Ovary (tissue), 7 donors: ENCODE measurements at regions not wholly inside any gene's neighbourhood (a gene's known extent, or its start where the extent isn't known, plus 50 kb on each side); places are given as distances from the start of the nearest gene placed in this dataset.

Experiments
- DNase-seq, 5 donors: peaks; one replicate each; pipeline ENCODE4 v3.0.0-alpha.2; 2019 to 2020
- H3K27ac ChIP-seq, 2 donors: fragments of 200-600 bp; one replicate each; pipeline versions ENCODE4 v1.5.1 to v1.8.0; 2019 to 2022
- H3K27me3 ChIP-seq: fragments of 200-600 bp; one replicate; pipeline ENCODE4 v1.8.0; 2022
- H3K36me3 ChIP-seq: fragments of 200-600 bp; sonication (generic); one replicate; pipeline ENCODE4 v1.5.1; 2019
- H3K4me1 ChIP-seq: one replicate; pipeline ENCODE4 v1.8.1; 2013; ENCODE audit warnings: mild to moderate bottlenecking, moderate library complexity; ENCODE audit not compliant: insufficient read depth
- H3K4me3 ChIP-seq: fragments of 200-600 bp; sonication (generic); one replicate; pipeline ENCODE4 v1.5.1; 2017
- H3K9me3 ChIP-seq, 2 donors: fragments of 200-600 bp in 1 of 2; sonication (generic) in 1 of 2; one replicate each; pipeline versions ENCODE4 v1.5.1 to v1.8.1; 2013 to 2019; ENCODE audit warnings: mild to moderate bottlenecking in 1 of 2, moderate library complexity in 1 of 2
- EP300 ChIP-seq: sonication (generic); formaldehyde crosslinking; IDR thresholded peaks from one replicate; pipeline ENCODE4 v1.6.1; 2017; ENCODE audit warnings: antibody characterized with exemption
- POLR2A ChIP-seq: fragments of 450-650 bp; IDR thresholded peaks from one replicate; pipeline ENCODE4 v1.6.1; 2017; ENCODE audit warnings: antibody characterized with exemption, mild to moderate bottlenecking, moderate library complexity
- WGBS, 3 donors: extraction: QIAGEN DNeasy Blood & Tissue Kit in 1 of 3; methylation state at CpG; one replicate each; pipeline versions ENCODE4 v1.1.5 to v1.1.7; 2013 to 2017; 5-methylcytosine and 5-hydroxymethylcytosine counted together
- intact Hi-C, 4 donors: fragments of 100-400 bp; cut with DNase I; formaldehyde crosslinking; loops; one replicate each; pipeline versions ENCODE4 v1.11.0 to v1.15.1; 2022 to 2023
- TF ChIP-seq, protein P1 (sequence below), 3 donors: fragments of 450-650 bp in 2 of 3; fragments of 200-600 bp in 1 of 3; IDR thresholded peaks; one replicate each; pipeline versions ENCODE4 v1.5.1 to v1.8.0; 2016 to 2022; ENCODE audit warnings: antibody characterized with exemption in 3 of 3, mild to moderate bottlenecking in 1 of 3
- donor health status: DM: no; HTN: no; CAD: no; lungs with moderate emphysema.
- donor health status: DM: no; HTN: no; CAD: no.
- donor health status: Bipolar disorder and iron deficiency.
- donor health status: DM: no; HTN: no; CAD: no.
- donor health status: DM: yes; HTN: yes; CAD: no.

- H3K36me3 ChIP-seq: no peaks in the 10 kb centered on the region
- TF ChIP-seq EP300 (no peak), POLR2A (no peak)
- TF ChIP-seq, protein P1, sequence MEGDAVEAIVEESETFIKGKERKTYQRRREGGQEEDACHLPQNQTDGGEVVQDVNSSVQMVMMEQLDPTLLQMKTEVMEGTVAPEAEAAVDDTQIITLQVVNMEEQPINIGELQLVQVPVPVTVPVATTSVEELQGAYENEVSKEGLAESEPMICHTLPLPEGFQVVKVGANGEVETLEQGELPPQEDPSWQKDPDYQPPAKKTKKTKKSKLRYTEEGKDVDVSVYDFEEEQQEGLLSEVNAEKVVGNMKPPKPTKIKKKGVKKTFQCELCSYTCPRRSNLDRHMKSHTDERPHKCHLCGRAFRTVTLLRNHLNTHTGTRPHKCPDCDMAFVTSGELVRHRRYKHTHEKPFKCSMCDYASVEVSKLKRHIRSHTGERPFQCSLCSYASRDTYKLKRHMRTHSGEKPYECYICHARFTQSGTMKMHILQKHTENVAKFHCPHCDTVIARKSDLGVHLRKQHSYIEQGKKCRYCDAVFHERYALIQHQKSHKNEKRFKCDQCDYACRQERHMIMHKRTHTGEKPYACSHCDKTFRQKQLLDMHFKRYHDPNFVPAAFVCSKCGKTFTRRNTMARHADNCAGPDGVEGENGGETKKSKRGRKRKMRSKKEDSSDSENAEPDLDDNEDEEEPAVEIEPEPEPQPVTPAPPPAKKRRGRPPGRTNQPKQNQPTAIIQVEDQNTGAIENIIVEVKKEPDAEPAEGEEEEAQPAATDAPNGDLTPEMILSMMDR (IDR thresholded peaks at IDR 0.05): no peak
- intact Hi-C loops: no loop called here
- H3K27me3 ChIP-seq: no peaks in the 10 kb centered on the region
- no peaks in the 10 kb centered on the region for H3K9me3 ChIP-seq
- H3K4me3 ChIP-seq: no peak overlapping the region
- DNase-seq: no peak
- no peak overlapping the region for H3K27ac ChIP-seq
- no peaks in the 10 kb centered on the region for H3K4me1 ChIP-seq
- 85 to 90% (median 87%) methylated on average over 1 of the region's 1 CpG for WGBS, 3 donors
Measured at GRCh38 chr5:163877865-163878264, 372.4 kb downstream of the MAT2B start.

GRCh38 chr5:163878490-163878889 lies 373.1 kb downstream of the MAT2B start:
- no peaks in the 10 kb centered on the region for H3K9me3 ChIP-seq
- TF ChIP-seq POLR2A (no peak), EP300 (no peak)
- TF ChIP-seq, protein P1 (IDR thresholded peaks at IDR 0.05): no peak
- intact Hi-C loops: no loop called here
- H3K27ac ChIP-seq: no peak overlapping the region
- H3K36me3 ChIP-seq: no peaks in the 10 kb centered on the region
- 90 to 97% (median 91%) methylated on average over 1 of the region's 1 CpG for WGBS, 3 donors
- no peak for DNase-seq
- no peak overlapping the region for H3K4me3 ChIP-seq
- H3K4me1 ChIP-seq: no peaks in the 10 kb centered on the region
- H3K27me3 ChIP-seq: no peaks in the 10 kb centered on the region

DNA sequence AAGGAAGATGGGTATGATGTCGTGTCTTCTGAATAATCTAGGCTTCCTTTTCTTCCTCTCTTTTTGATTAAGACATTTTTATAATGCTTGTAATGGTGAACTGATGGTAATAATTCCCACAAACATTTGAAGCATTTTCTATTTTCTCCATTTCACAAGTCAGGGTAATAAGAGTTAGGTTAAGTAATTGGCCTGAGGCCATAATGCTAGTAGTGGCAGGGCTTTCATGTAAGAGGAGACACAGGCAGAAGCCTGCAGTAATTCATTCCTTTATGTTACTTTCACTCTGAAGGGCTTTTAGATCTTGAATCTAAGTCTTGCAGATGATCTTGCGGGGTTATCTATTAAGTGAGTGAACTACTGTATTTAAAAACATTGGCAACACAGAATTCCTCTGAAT lies 374.9 kb downstream of the MAT2B start:
- 74 to 82% (median 82%) methylated on average over 2 of the region's 2 CpGs for WGBS, 3 donors
- TF ChIP-seq, protein P1 (IDR thresholded peaks at IDR 0.05): no peak
- TF ChIP-seq EP300 (no peak), POLR2A (no peak)
- H3K9me3 ChIP-seq: no peaks in the 10 kb centered on the region

GRCh38 chr5:163885117-163885516 lies 379.7 kb downstream of the MAT2B start:
- WGBS, 3 donors: 50 to 69% (median 55%) methylated on average over 2 of the region's 2 CpGs
- no peak overlapping the region for H3K27ac ChIP-seq
- no peak overlapping the region for H3K4me3 ChIP-seq
- intact Hi-C loops: no loop called here
- H3K27me3 ChIP-seq: no peaks in the 10 kb centered on the region
- H3K36me3 ChIP-seq: no peaks in the 10 kb centered on the region
- DNase-seq: no peak
- H3K4me1 ChIP-seq: no peaks in the 10 kb centered on the region
- TF ChIP-seq, protein P1 (IDR thresholded peaks at IDR 0.05): no peak
- TF ChIP-seq POLR2A (no peak), EP300 (no peak)
- no peaks in the 10 kb centered on the region for H3K9me3 ChIP-seq

More for the DNA sequence above, 374.9 kb downstream of the MAT2B start:
- Histone ChIP-seq H3K27me3 (no peaks in the 10 kb centered on the region), H3K36me3 (no peaks in the 10 kb centered on the region), H3K4me1 (no peaks in the 10 kb centered on the region), H3K27ac (no peak overlapping the region), H3K4me3 (no peak overlapping the region)
- intact Hi-C loops: no loop called here
- no peak for DNase-seq

DNA sequence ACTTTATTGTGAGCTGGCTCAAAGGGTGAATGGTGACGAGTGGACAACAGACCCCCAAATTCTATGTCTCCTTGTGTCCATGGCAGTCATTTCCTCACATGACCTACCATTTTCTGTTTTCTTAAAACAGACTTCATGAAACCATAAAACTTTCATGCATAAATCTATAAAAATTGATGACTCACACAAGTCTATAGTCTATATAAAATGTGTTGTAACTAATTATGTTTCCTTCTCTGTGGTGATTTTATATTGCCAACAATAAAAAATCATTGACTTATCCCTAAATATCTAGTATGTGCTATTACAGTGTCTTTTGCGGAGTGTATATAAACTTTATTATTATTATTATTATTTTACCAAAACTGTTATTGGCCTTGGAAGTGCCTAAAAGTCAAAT lies 382.4 kb downstream of the MAT2B start:
- WGBS, 3 donors: 89 to 95% (median 92%) methylated on average over 2 of the region's 2 CpGs
- H3K27me3 ChIP-seq: no peaks in the 10 kb centered on the region
- TF ChIP-seq EP300: no peak
- TF ChIP-seq, protein P1 (IDR thresholded peaks at IDR 0.05): no peak
- TF ChIP-seq POLR2A: no peak
- no peaks in the 10 kb centered on the region for H3K36me3 ChIP-seq
- no peaks in the 10 kb centered on the region for H3K4me1 ChIP-seq
- no peak overlapping the region for H3K27ac ChIP-seq
- H3K4me3 ChIP-seq: no peak overlapping the region
- intact Hi-C loops: no loop called here
- H3K9me3 ChIP-seq: no peaks in the 10 kb centered on the region
- DNase-seq: no peak
